Brain microvascular endothelial cell (primary cell): ENCODE measurements at regions not wholly inside any gene's neighbourhood (a gene's known extent, or its start where the extent isn't known, plus 50 kb on each side); places are given as distances from the start of the nearest gene placed in this dataset.

Source experiments
- DNase-seq: peaks from one replicate; pipeline ENCODE4 v3.0.0-alpha.2; 2020
- H3K27ac ChIP-seq: fragments of 250-450 bp; sonication (Bioruptor Pico); 2 replicates; pipeline ENCODE4 v1.5.1; 2020; ENCODE audit warnings: mild to moderate bottlenecking, moderate library complexity
- H3K27me3 ChIP-seq: fragments of 250-450 bp; sonication (Bioruptor Pico); replicated peaks from 2 replicates; pipeline ENCODE4 v1.5.1; 2020; ENCODE audit warnings: mild to moderate bottlenecking
- H3K36me3 ChIP-seq: fragments of 250-450 bp; sonication (Bioruptor Pico); replicated peaks from 2 replicates; pipeline ENCODE4 v1.5.1; 2020; ENCODE audit warnings: mild to moderate bottlenecking
- H3K4me3 ChIP-seq: 2 replicates; pipeline ENCODE4 v1.5.1; 2011; ENCODE audit warnings: low read depth, mild to moderate bottlenecking, control low read depth, low read length, moderate library complexity
- in situ Hi-C: cut with HindIII; loops from 2 replicates; pipeline ENCODE4 v1.10.0; 2017; ENCODE audit warnings: low sequenced_read_pairs, low pct_ligation_motif_present
- TF ChIP-seq, protein P1 (sequence below): IDR thresholded peaks from 2 replicates; pipeline ENCODE4 v1.5.1; 2011; ENCODE audit warnings: low read depth, mild to moderate bottlenecking, moderate library complexity, low read length, control low read depth, inconsistent platforms; ENCODE audit errors: missing control alignments

DNA sequence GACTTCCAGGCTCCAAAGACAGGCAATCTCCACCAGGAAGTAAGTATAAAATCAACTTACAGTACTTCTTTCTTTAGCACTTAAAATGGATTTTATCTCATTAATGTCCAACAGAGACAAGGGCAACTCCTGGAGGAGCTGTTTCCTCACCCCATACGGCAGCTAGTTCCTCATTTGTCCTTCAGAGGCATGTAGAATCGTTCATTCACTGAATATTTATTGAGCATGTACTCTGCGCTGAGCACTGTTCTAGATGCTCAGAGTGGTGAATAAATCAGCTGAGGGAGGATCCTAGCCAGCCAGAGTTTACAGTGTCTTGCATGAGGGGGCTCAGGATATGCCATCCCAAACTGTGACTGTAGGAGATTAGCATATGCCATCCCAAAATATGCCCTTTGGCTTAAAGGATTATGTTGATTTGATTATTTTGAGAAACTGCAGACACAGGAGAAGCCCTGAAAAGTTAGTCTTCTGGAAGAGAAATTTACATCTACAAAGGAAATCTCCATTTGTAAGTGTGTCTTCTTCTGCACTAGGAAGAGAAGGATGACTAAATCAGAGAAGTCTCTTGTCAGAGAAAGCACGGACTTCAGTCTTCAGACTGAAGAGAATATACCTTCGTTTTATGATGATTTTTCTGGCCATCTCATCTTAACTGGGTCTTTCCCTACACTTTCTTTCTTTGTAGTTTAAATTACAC is 66.9 kb downstream of the BAMBI start:
- Histone ChIP-seq H3K36me3 (no peaks in the 10 kb centered on the region), H3K4me3 (no peak overlapping the region), H3K27me3 (no peaks in the 10 kb centered on the region), H3K27ac (no peak overlapping the region)
- TF ChIP-seq, protein P1, sequence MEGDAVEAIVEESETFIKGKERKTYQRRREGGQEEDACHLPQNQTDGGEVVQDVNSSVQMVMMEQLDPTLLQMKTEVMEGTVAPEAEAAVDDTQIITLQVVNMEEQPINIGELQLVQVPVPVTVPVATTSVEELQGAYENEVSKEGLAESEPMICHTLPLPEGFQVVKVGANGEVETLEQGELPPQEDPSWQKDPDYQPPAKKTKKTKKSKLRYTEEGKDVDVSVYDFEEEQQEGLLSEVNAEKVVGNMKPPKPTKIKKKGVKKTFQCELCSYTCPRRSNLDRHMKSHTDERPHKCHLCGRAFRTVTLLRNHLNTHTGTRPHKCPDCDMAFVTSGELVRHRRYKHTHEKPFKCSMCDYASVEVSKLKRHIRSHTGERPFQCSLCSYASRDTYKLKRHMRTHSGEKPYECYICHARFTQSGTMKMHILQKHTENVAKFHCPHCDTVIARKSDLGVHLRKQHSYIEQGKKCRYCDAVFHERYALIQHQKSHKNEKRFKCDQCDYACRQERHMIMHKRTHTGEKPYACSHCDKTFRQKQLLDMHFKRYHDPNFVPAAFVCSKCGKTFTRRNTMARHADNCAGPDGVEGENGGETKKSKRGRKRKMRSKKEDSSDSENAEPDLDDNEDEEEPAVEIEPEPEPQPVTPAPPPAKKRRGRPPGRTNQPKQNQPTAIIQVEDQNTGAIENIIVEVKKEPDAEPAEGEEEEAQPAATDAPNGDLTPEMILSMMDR: no peak
- in situ Hi-C loops: no loop called here
- no peak for DNase-seq

DNA sequence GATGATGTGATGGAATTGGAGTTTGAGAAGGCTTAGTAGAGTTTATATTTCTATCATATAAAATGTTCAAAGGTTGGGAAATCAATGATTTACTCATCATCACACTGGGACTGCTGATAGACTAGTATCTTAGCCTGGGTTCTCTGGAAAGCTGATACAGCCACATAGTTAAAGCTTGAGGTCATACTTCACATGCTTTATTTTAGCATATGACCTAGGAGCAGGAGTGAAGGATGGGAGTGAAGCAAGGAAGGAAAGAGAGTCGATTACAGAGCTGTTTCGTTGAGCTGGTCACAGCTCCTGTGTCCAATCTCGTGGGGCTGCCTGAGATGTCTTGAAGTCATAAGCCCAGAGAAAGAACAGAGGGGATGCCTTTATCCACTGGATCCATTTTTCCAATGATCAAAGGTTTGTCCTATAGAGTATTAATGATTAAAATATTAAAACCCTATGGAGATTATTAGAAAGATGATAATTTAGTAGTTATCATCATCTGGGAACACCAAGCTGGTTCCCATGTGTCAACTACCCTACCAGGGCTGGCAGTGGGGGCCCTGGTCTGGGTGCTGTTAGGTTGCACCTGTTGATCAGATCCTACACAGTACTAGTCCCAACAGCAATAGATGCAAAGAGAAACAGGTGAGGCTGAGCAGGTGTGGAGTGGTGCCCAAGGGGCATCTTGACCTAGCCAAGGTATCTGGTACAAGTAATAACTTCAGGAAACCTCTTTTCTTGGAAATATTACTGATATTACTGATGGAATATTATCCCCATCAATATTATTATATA is 77.8 kb downstream of the BAMBI start:
- in situ Hi-C loops: no loop called here
- TF ChIP-seq, protein P1: no peak
- H3K27ac ChIP-seq: no peak overlapping the region
- no peaks in the 10 kb centered on the region for H3K36me3 ChIP-seq
- no peak overlapping the region for H3K4me3 ChIP-seq
- DNase-seq: peak; percentile 22
- no peaks in the 10 kb centered on the region for H3K27me3 ChIP-seq

GRCh38 chr10:28761084-28761846 is 83.9 kb downstream of the BAMBI start:
- no peak overlapping the region for H3K4me3 ChIP-seq
- H3K27me3 ChIP-seq: no peaks in the 10 kb centered on the region
- in situ Hi-C loops: no loop called here
- no peak overlapping the region for H3K27ac ChIP-seq
- peak; percentile 16 for DNase-seq
- H3K36me3 ChIP-seq: no peaks in the 10 kb centered on the region
- TF ChIP-seq, protein P1: no peak

- no peak for DNase-seq
- no peak overlapping the region for H3K27ac ChIP-seq
- H3K27me3 ChIP-seq: no peaks in the 10 kb centered on the region
- no peak overlapping the region for H3K4me3 ChIP-seq
- TF ChIP-seq, protein P1: no peak
- no peaks in the 10 kb centered on the region for H3K36me3 ChIP-seq
- in situ Hi-C loops: no loop called here
Measured at GRCh38 chr10:28763471-28764170, 86.3 kb downstream of the BAMBI start.

DNA sequence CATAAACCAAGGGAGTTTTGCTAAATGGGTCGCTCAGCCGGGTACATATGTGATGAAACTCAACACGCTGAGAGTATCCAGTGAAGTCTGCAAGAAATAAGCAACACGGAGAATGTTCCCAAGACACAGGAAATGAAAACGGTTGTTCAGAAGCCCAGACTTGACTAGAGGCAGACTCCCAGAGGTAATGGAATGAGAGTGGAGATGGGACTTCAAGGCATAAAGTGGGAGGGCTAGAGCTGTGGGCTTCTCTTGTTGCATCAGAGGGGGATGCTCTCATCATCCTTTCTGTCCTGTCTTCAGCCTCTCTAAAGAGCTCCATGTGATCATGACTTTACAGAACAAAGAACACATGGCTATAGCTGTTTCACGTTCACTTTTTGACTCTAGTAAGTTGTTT is 88.3 kb downstream of the BAMBI start:
- H3K27me3 ChIP-seq: no peaks in the 10 kb centered on the region
- no peaks in the 10 kb centered on the region for H3K36me3 ChIP-seq
- DNase-seq: no peak
- H3K4me3 ChIP-seq: no peak overlapping the region
- in situ Hi-C loops: no loop called here
- no peak overlapping the region for H3K27ac ChIP-seq
- TF ChIP-seq, protein P1: no peak
